SK-N-SH (cell line): ENCODE measurements at regions not wholly inside any gene's neighbourhood (a gene's known extent, or its start where the extent isn't known, plus 50 kb on each side); places are given as distances from the start of the nearest gene placed in this dataset.

ENCODE experiments used
- CTCF ChIP-seq: fragments of 200-600 bp; sonication (generic); IDR thresholded peaks from 2 replicates; pipeline ENCODE4 v1.6.1; 2017; ENCODE audit warnings: antibody characterized with exemption, mild to moderate bottlenecking, moderate library complexity
- FOXM1 ChIP-seq: IDR thresholded peaks from 2 replicates; pipeline ENCODE4 v1.4.0; 2012; ENCODE audit warnings: low read depth, mild to moderate bottlenecking
- JUND ChIP-seq: IDR thresholded peaks from 2 replicates; pipeline ENCODE4 v1.4.0; 2012
- NRF1 ChIP-seq: IDR thresholded peaks from 2 replicates; pipeline ENCODE4 v1.6.1; 2012; ENCODE audit warnings: low read depth, mild to moderate bottlenecking, low read length
- RAD21 ChIP-seq: IDR thresholded peaks from 2 replicates; pipeline ENCODE4 v1.6.1; 2012; ENCODE audit warnings: mild to moderate bottlenecking, low read length
- SMC3 ChIP-seq: IDR thresholded peaks from 2 replicates; pipeline ENCODE4 v1.6.1; 2012; ENCODE audit warnings: low read depth, low read length, improper control_type of control experiment
- TF ChIP-seq, protein P1 (sequence below): IDR thresholded peaks from 2 replicates; pipeline ENCODE4 v1.4.0; 2012; ENCODE audit warnings: low read depth, borderline replicate concordance
- TF ChIP-seq, protein P2 (sequence below): IDR thresholded peaks from 2 replicates; pipeline ENCODE4; 2012
- TF ChIP-seq, protein P3 (sequence below): IDR thresholded peaks from 2 replicates; pipeline ENCODE4 v1.6.1; 2012; ENCODE audit warnings: mild to moderate bottlenecking, low read depth, low read length, moderate library complexity

DNA sequence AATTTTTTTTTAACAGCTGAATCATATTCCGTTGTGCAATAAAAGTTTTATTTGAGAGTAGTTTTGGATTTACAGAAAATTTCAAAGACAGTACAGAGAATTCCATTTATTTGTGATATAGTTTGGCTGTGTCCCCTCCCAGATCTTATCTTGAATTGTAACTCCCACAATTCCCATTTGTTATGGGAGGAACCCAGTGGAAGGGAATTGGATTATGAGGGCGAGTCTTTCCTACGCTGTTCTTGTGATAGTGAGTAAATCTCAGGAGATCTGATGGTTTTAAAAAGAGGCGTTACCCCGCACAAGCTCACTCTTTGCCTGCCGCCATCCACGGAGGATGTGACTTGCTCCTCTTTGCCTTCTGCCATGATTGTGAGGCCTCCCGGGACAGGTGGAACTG is 228.0 kb upstream of the MAGI2 start:
- TF ChIP-seq JUND (no peak), FOXM1 (no peak), CTCF (no peak), RAD21 (no peak), SMC3 (no peak), NRF1 (no peak)
- TF ChIP-seq, protein P1, sequence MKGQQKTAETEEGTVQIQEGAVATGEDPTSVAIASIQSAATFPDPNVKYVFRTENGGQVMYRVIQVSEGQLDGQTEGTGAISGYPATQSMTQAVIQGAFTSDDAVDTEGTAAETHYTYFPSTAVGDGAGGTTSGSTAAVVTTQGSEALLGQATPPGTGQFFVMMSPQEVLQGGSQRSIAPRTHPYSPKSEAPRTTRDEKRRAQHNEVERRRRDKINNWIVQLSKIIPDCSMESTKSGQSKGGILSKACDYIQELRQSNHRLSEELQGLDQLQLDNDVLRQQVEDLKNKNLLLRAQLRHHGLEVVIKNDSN, result no peak
- TF ChIP-seq, protein P2, sequence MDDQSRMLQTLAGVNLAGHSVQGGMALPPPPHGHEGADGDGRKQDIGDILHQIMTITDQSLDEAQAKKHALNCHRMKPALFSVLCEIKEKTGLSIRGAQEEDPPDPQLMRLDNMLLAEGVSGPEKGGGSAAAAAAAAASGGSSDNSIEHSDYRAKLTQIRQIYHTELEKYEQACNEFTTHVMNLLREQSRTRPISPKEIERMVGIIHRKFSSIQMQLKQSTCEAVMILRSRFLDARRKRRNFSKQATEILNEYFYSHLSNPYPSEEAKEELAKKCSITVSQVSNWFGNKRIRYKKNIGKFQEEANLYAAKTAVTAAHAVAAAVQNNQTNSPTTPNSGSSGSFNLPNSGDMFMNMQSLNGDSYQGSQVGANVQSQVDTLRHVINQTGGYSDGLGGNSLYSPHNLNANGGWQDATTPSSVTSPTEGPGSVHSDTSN, result no peak
- TF ChIP-seq, protein P3, sequence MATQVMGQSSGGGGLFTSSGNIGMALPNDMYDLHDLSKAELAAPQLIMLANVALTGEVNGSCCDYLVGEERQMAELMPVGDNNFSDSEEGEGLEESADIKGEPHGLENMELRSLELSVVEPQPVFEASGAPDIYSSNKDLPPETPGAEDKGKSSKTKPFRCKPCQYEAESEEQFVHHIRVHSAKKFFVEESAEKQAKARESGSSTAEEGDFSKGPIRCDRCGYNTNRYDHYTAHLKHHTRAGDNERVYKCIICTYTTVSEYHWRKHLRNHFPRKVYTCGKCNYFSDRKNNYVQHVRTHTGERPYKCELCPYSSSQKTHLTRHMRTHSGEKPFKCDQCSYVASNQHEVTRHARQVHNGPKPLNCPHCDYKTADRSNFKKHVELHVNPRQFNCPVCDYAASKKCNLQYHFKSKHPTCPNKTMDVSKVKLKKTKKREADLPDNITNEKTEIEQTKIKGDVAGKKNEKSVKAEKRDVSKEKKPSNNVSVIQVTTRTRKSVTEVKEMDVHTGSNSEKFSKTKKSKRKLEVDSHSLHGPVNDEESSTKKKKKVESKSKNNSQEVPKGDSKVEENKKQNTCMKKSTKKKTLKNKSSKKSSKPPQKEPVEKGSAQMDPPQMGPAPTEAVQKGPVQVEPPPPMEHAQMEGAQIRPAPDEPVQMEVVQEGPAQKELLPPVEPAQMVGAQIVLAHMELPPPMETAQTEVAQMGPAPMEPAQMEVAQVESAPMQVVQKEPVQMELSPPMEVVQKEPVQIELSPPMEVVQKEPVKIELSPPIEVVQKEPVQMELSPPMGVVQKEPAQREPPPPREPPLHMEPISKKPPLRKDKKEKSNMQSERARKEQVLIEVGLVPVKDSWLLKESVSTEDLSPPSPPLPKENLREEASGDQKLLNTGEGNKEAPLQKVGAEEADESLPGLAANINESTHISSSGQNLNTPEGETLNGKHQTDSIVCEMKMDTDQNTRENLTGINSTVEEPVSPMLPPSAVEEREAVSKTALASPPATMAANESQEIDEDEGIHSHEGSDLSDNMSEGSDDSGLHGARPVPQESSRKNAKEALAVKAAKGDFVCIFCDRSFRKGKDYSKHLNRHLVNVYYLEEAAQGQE, result no peak
